CD4-positive, alpha-beta memory T cell (primary cell): ENCODE measurements at regions not wholly inside any gene's neighbourhood (a gene's known extent, or its start where the extent isn't known, plus 50 kb on each side); places are given as distances from the start of the nearest gene placed in this dataset.

Experiments used
- CTCF ChIA-PET: fragments of 350-600 bp; sonication (Branson Sonifier 250); formaldehyde crosslinking; loops from one replicate; lab custom pipeline; 2021; ENCODE audit warnings: inconsistent platforms; ENCODE audit not compliant: partially characterized antibody; lab: Charles Lee
- POLR2A ChIA-PET: fragments of 350-600 bp; sonication (Branson Sonifier 250); formaldehyde crosslinking; loops from one replicate; lab custom pipeline; 2021; ENCODE audit not compliant: partially characterized antibody; lab: Charles Lee
- DNase-seq, 5 donors: peaks; one replicate each; pipeline versions ENCODE4 v3.0.0 to v3.0.0-alpha.2; 2020 to 2022; ENCODE audit warnings: mixed read lengths in 1 of 5
- H3K27ac ChIP-seq: one replicate; pipeline ENCODE4 v1.7.0; 2013; ENCODE audit warnings: low read depth, low read length
- H3K27me3 ChIP-seq: 2 replicates; pipeline ENCODE4 v1.7.0; 2013; ENCODE audit warnings: mild to moderate bottlenecking, low read length, moderate library complexity; ENCODE audit not compliant: insufficient read depth
- H3K36me3 ChIP-seq: 2 replicates; pipeline ENCODE4 v1.7.0; 2013; ENCODE audit warnings: mild to moderate bottlenecking, low read length, moderate library complexity; ENCODE audit not compliant: insufficient read depth
- H3K4me1 ChIP-seq: 2 replicates; pipeline ENCODE4 v1.7.0; 2013; ENCODE audit warnings: mild to moderate bottlenecking, low read length, moderate library complexity; ENCODE audit not compliant: insufficient read depth
- H3K4me3 ChIP-seq, 2 donors: one replicate each; pipeline ENCODE4 v1.7.0; 2013; ENCODE audit warnings: low read length in 2 of 2, mild to moderate bottlenecking in 1 of 2
- H3K9me3 ChIP-seq, 2 donors: one replicate each; pipeline ENCODE4 v1.7.0; 2013; ENCODE audit warnings: low read length in 2 of 2, control low read depth in 1 of 2; ENCODE audit not compliant: control insufficient read depth in 1 of 2
- H3K27ac Mint-ChIP-seq, 7 donors: one replicate each; pipeline ENCODE4 v1.8.0; 2020 to 2021; ENCODE audit warnings: mixed read lengths in 7 of 7, mild to moderate bottlenecking in 6 of 7, inconsistent platforms in 3 of 7, moderate library complexity in 3 of 7
- H3K27me3 Mint-ChIP-seq, 2 donors: one replicate each; pipeline ENCODE4 v1.8.0; 2020 to 2021; ENCODE audit warnings: mixed read lengths in 2 of 2
- H3K36me3 Mint-ChIP-seq, 2 donors: one replicate each; pipeline ENCODE4 v1.8.0; 2020 to 2021; ENCODE audit warnings: mixed read lengths in 2 of 2, inconsistent platforms in 1 of 2, mild to moderate bottlenecking in 1 of 2
- H3K4me1 Mint-ChIP-seq, 4 donors: one replicate each; pipeline ENCODE4 v1.8.0; 2020 to 2021; ENCODE audit warnings: mixed read lengths in 4 of 4, mild to moderate bottlenecking in 1 of 4
- H3K4me3 Mint-ChIP-seq, 8 donors: one replicate each; pipeline ENCODE4 v1.8.0; 2020 to 2021; ENCODE audit warnings: mixed read lengths in 8 of 8, mild to moderate bottlenecking in 7 of 8, moderate library complexity in 6 of 8, inconsistent platforms in 3 of 8
- H3K9me3 Mint-ChIP-seq, 8 donors: one replicate each; pipeline ENCODE4 v1.8.0; 2020 to 2021; ENCODE audit warnings: mixed read lengths in 8 of 8, mild to moderate bottlenecking in 5 of 8, inconsistent platforms in 3 of 8, moderate library complexity in 1 of 8
- intact Hi-C: fragments of 100-400 bp; cut with micrococcal nuclease; formaldehyde crosslinking; loops from one replicate; pipeline ENCODE4 v1.15.1; 2023

DNA sequence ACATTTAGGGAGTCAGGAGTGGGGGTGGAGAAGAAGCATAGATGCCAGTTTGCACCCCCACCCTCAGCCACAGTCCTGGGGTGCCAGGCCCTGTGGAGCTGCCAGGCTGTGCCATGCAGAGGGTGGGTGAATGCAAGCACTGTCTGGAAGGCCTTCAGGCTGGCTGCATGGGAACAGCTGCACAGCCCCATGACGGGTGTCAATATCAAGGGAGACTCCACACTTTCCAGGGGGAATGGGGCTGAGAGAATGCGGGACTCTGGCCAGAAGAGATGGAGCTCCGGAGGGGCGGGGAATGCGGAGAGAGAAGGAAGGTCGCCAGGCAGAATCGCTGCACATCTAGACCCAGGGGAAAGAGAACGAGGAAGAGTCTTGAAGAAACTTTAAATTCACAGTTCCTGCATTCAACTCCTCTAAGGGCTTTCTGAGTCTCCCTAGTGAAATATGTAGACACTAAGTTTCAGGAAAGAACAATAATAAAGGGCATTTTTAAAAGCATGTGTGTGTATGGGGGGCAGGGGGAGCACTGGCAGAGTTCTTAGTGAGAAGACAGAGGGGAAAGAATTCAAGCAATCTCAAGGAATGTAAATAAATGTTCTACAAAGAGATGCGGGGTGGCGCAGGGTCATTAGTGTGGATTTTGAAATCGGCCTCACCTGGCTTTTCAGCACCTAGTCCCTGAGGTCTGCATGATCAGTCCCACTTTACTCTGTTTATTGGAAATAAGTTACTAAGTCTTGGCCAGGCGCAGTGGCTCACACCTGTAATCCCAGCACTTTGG, 59.1 kb downstream of the BOD1 start:
- Histone ChIP-seq H3K27me3 (no peaks in the 10 kb centered on the region), H3K4me1 (no peaks in the 10 kb centered on the region), H3K9me3 (no peaks in the 10 kb centered on the region), H3K36me3 (no peaks in the 10 kb centered on the region), H3K4me3 (no peak overlapping the region), H3K27ac (no peak overlapping the region)
- intact Hi-C loops: no loop called here
- ChIA-PET CTCF (interaction anchor here (2.3 kb wide), 1 partner anchor 16 kb away, joined by 10 read pairs; no protein-coding TSS in a partner anchor), POLR2A (no interaction called here)
- no peak for DNase-seq
- H3K9me3 Mint-ChIP-seq: peaks cover 0 to 29% (median 17%) of the 10 kb centered on the region in 8 donors
- peaks cover 0 to 6% of the 10 kb centered on the region in 2 donors for H3K36me3 Mint-ChIP-seq
- no peak overlapping the region for H3K27ac Mint-ChIP-seq
- peaks cover 20 to 24% of the 10 kb centered on the region in 2 donors for H3K27me3 Mint-ChIP-seq
- no peaks in the 10 kb centered on the region for H3K4me1 Mint-ChIP-seq
- no peak overlapping the region for H3K4me3 Mint-ChIP-seq

DNA sequence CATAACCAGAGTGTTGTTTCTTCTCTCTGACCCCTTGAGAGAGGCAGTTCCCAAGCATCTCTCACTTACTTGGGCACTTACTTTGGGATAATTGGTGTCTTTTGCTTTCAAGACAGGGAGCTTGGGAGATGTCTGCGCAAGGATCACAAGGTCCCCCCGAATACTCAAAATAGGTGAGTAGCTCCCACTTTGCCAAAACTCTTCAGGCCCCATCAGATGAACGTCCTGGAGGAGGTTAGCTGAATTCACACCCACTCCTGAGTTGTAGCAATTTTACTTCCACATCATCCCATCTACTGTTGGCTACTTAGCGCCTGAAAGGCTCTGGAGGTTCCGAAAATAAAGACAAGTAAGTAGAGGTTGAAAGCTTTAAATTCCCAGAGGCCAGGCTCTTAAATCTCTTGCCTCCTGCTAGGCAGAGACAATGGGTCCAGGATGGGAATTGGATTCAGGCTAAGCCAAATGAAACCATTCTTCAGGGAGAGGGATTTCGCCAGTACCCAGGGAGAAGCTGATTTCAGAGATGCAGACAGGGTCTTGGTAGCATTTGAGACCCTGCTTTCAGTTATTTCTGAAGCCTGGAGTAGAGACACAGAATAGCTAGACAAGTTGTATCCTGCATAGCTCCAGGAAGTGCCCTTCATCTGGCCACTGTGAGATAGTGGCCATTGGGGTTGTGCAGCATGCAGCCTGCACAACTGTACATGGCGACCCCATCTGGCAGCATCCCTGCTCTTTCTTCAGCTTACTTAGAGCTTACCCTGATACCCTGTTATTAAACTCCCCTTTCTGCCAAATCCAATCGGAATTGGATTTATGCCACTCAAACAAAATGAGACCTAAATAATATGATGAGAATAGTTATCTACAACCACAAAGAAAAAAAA, 60.1 kb downstream of the BOD1 start:
- Histone ChIP-seq H3K4me3 (no peak overlapping the region), H3K27ac (no peak overlapping the region), H3K9me3 (no peaks in the 10 kb centered on the region), H3K36me3 (no peaks in the 10 kb centered on the region), H3K27me3 (no peaks in the 10 kb centered on the region), H3K4me1 (no peaks in the 10 kb centered on the region)
- DNase-seq: no peak
- Mint-ChIP-seq H3K27me3 (peaks cover 21% of the 10 kb centered on the region in 2 donors), H3K4me1 (no peaks in the 10 kb centered on the region), H3K4me3 (no peak overlapping the region), H3K9me3 (peaks cover 0 to 23% (median 12%) of the 10 kb centered on the region in 8 donors), H3K36me3 (peaks cover 0 to 4% of the 10 kb centered on the region in 2 donors), H3K27ac (no peak overlapping the region)
- ChIA-PET POLR2A (no interaction called here), CTCF (interaction anchor here (2.3 kb wide), 1 partner anchor 17 kb away, joined by 10 read pairs; no protein-coding TSS in a partner anchor)
- intact Hi-C loops: no loop called here

DNA sequence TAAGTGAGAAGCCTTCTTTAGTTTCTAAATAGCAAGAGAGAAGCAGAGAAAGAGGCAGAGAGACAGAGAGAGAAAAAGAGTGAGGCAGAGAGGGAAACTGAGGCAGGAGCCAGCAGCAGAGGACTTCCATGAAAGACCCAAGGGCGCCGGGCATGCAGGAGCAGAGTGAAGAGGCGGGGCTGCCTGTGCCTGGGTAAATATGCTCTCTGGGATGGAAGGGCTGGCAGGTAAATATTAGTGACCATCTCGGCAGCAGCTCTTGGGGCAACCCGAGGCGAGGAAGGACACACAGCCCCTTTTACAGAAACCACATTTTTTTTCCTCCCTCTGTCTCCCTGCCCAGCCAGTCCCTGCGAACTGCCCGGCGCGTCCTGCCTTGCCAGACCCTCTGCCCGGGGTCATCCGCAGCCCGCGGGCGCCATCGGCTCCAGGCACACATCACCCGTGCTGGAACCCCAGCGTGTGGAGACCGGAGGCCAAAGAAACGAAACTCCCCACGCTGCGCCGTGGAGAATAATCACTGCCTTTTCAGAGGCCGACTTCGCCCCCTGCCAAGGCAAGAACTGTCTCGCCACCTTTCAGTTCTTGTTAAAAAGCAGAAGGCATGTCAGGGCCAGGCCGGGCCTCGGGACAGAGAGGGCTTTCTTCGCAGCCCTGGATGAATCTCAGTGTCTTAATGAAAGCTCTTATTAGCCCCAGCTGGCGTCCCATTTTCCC, 61.3 kb downstream of the BOD1 start:
- H3K4me3 Mint-ChIP-seq: no peak overlapping the region
- POLR2A ChIA-PET: no interaction called here
- intact Hi-C loops: no loop called here
- no peaks in the 10 kb centered on the region for H3K4me1 ChIP-seq
- CTCF ChIA-PET: interaction anchor here (2.3 kb wide), 1 partner anchor 18 kb away, joined by 10 read pairs; no protein-coding TSS in a partner anchor
- H3K9me3 Mint-ChIP-seq: peaks cover 0 to 11% (median 3%) of the 10 kb centered on the region in 8 donors
- no peak overlapping the region for H3K4me3 ChIP-seq
- peaks cover 18% of the 10 kb centered on the region in 2 donors for H3K27me3 Mint-ChIP-seq
- H3K36me3 Mint-ChIP-seq: no peaks in the 10 kb centered on the region
- H3K4me1 Mint-ChIP-seq: no peaks in the 10 kb centered on the region
- no peaks in the 10 kb centered on the region for H3K27me3 ChIP-seq
- no peak overlapping the region for H3K27ac ChIP-seq
- no peaks in the 10 kb centered on the region for H3K36me3 ChIP-seq
- H3K27ac Mint-ChIP-seq: no peak overlapping the region
- H3K9me3 ChIP-seq: no peaks in the 10 kb centered on the region
- no peak for DNase-seq

DNA sequence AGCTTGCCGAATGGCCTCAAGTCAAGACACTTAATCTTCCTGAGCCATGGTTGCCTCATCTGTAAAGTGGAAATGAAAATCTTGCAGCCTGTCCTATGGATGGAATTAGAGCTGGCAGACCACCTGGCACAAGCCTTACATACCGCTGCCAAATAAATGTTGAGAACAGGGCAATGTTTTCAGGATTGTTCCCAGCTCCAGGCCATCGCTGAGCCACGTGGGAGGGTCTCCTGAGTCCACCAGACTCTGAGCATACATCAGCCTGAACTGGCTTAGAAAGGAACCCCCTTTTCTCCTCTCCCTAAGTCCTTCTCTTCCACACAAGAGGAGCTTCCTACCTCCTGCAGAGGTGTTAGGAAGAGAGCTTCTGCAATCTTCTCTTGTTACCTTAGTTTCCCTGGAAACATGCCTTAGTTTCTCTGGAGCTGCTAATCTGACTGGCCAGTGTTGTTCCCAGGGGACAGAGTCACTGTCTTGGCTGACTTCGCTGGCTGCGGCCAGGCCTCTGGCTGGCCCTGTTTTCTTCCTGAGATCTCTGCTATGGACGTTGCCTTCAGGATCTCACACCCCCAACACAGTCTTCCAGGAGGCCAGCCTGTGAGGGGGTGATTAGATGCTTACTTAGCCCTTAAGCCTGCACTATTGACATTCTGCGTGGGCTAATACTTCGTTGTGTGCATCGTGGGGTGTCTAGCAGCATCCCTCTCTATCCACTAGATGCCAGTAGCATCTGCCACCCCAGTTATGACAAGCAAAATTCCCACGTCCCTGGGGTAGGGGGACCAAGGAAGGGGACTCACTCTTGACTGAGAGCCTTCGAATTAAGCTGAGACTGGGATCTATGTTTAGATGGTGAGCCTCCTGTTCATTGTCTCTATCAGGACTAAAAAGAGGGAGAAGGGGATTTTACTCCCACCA, 62.2 kb downstream of the BOD1 start:
- Histone ChIP-seq H3K9me3 (no peaks in the 10 kb centered on the region), H3K4me3 (no peak overlapping the region), H3K36me3 (no peaks in the 10 kb centered on the region), H3K27me3 (no peaks in the 10 kb centered on the region), H3K27ac (no peak overlapping the region), H3K4me1 (no peaks in the 10 kb centered on the region)
- intact Hi-C loops: no loop called here
- Mint-ChIP-seq H3K4me1 (no peaks in the 10 kb centered on the region), H3K9me3 (peaks cover 0 to 5% (median 0%) of the 10 kb centered on the region in 8 donors), H3K27ac (no peak overlapping the region), H3K36me3 (no peaks in the 10 kb centered on the region), H3K4me3 (no peak overlapping the region), H3K27me3 (peaks cover 17 to 18% of the 10 kb centered on the region in 2 donors)
- CTCF ChIA-PET: interaction anchor here (1.0 kb wide), 1 partner anchor 19 kb away, joined by 3 read pairs; no protein-coding TSS in a partner anchor
- no peak for DNase-seq
- POLR2A ChIA-PET: no interaction called here

DNA sequence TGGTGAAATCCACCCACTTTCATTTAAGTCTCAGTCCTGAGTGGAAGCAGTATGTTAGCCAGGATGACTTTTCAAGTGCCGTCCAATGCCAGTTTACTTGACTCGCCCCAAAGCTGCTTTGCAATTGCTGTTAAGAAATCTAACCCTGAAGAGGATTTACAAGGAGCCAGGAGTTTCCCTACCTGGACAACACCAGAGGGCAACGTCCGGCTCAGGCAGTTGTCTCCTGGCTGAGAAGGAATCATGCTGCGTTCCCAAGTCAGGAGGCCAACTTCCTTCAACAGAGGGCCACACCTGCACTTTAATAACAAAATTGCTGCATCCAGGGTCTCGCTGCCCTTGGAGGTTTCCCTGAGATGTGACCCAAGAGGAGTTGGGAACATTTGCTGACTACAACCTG, 65.8 kb downstream of the BOD1 start:
- intact Hi-C loops: no loop called here
- H3K27me3 ChIP-seq: no peaks in the 10 kb centered on the region
- peaks cover 9 to 11% of the 10 kb centered on the region in 2 donors for H3K27me3 Mint-ChIP-seq
- H3K36me3 Mint-ChIP-seq: no peaks in the 10 kb centered on the region
- no peaks in the 10 kb centered on the region for H3K9me3 Mint-ChIP-seq
- DNase-seq: no peak
- H3K27ac ChIP-seq: no peak overlapping the region
- H3K36me3 ChIP-seq: no peaks in the 10 kb centered on the region
- CTCF ChIA-PET: no interaction called here
- no peaks in the 10 kb centered on the region for H3K4me1 ChIP-seq
- H3K9me3 ChIP-seq: no peaks in the 10 kb centered on the region
- no peaks in the 10 kb centered on the region for H3K4me1 Mint-ChIP-seq
- no peak overlapping the region for H3K4me3 Mint-ChIP-seq
- POLR2A ChIA-PET: no interaction called here
- no peak overlapping the region for H3K4me3 ChIP-seq
- H3K27ac Mint-ChIP-seq: no peak overlapping the region

DNA sequence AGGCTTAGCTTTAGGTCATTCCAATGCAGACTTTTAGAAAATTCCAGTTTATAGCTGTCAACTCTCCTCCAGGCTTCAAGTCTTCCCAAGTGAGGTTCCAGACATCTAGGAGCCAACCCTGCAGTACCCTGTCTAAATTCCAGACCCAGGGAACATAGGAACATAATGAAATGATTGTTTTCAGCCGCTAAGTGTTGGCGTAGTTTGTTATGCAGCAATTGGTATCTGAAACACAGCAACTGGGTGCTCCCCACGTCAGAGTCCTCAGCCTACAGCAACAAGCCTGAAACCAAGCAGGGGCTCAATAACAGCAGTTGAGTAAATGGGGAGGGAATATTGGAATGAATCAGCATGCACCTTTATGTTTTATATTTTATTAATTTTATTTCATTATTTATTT, 66.8 kb downstream of the BOD1 start:
- no peak for DNase-seq
- no peak overlapping the region for H3K27ac Mint-ChIP-seq
- H3K4me3 Mint-ChIP-seq: no peak overlapping the region
- Histone ChIP-seq H3K27me3 (no peaks in the 10 kb centered on the region), H3K4me3 (no peak overlapping the region), H3K36me3 (no peaks in the 10 kb centered on the region), H3K9me3 (no peaks in the 10 kb centered on the region), H3K27ac (no peak overlapping the region), H3K4me1 (no peaks in the 10 kb centered on the region)
- ChIA-PET POLR2A (no interaction called here), CTCF (no interaction called here)
- H3K9me3 Mint-ChIP-seq: no peaks in the 10 kb centered on the region
- no peaks in the 10 kb centered on the region for H3K36me3 Mint-ChIP-seq
- no peaks in the 10 kb centered on the region for H3K4me1 Mint-ChIP-seq
- peaks cover 6 to 8% of the 10 kb centered on the region in 2 donors for H3K27me3 Mint-ChIP-seq
- intact Hi-C loops: no loop called here
